HT-29 (cell line): ENCODE measurements at regions not wholly inside any gene's neighbourhood (a gene's known extent, or its start where the extent isn't known, plus 50 kb on each side); places are given as distances from the start of the nearest gene placed in this dataset.
A peak's percentile ranks its signal among the peaks of the same experiment; 100 is the strongest.
"Not testable (repeated sequence)": the region's sequence is repeated elsewhere in the genome, so short reads cannot be mapped to it uniquely, and the experiment has no call there.

Experiments used
- DNase-seq: peaks from one replicate; pipeline ENCODE4 v3.0.0-alpha.2; 2015; ENCODE audit warnings: low spot score

GRCh38 chr17:22305356-22306071 is 613.2 kb downstream of the KCNJ18 start:
- no peak for DNase-seq

GRCh38 chr17:22310292-22310691 is 618.0 kb downstream of the KCNJ18 start:
- DNase-seq, result not testable (repeated sequence)

GRCh38 chr17:22310717-22311686 is 618.7 kb downstream of the KCNJ18 start:
- peak; percentile 4 for DNase-seq

GRCh38 chr17:22321001-22321400 is 628.7 kb downstream of the KCNJ18 start:
- DNase-seq, result not testable (repeated sequence)

- DNase-seq, result not testable (repeated sequence)
Measured at GRCh38 chr17:22322893-22323550, 630.7 kb downstream of the KCNJ18 start.

- DNase-seq, result no peak
Measured at GRCh38 chr17:22337467-22337866, 645.1 kb downstream of the KCNJ18 start.

GRCh38 chr17:22356603-22357002 is 664.3 kb downstream of the KCNJ18 start:
- not testable (repeated sequence) for DNase-seq

- DNase-seq, result not testable (repeated sequence)
Measured at GRCh38 chr17:22370988-22371387, 678.7 kb downstream of the KCNJ18 start.

- DNase-seq, result no peak
Measured at GRCh38 chr17:22373911-22374310, 681.6 kb downstream of the KCNJ18 start.

GRCh38 chr17:22374741-22375140 is 682.4 kb downstream of the KCNJ18 start:
- no peak for DNase-seq

- DNase-seq, result not testable (repeated sequence)
Measured at GRCh38 chr17:22376747-22377146, 684.4 kb downstream of the KCNJ18 start.

GRCh38 chr17:22378748-22379147 is 686.4 kb downstream of the KCNJ18 start:
- not testable (repeated sequence) for DNase-seq

- DNase-seq, result not testable (repeated sequence)
Measured at GRCh38 chr17:22381589-22381988, 689.3 kb downstream of the KCNJ18 start.

GRCh38 chr17:22383772-22384460 is 691.6 kb downstream of the KCNJ18 start:
- not testable (repeated sequence) for DNase-seq

- DNase-seq, result not testable (repeated sequence)
Measured at GRCh38 chr17:22384461-22384800, 692.1 kb downstream of the KCNJ18 start.

GRCh38 chr17:22398446-22398845 is 706.1 kb downstream of the KCNJ18 start:
- not testable (repeated sequence) for DNase-seq

GRCh38 chr17:22399037-22399436 is 706.7 kb downstream of the KCNJ18 start:
- DNase-seq, result not testable (repeated sequence)

GRCh38 chr17:22405080-22405479 is 712.8 kb downstream of the KCNJ18 start:
- DNase-seq, result not testable (repeated sequence)

- DNase-seq, result no peak
Measured at GRCh38 chr17:22409160-22409751, 716.9 kb downstream of the KCNJ18 start.

- DNase-seq, result no peak
Measured at GRCh38 chr17:22410136-22410535, 717.8 kb downstream of the KCNJ18 start.
